HepG2 (cell line): ENCODE measurements at regions not wholly inside any gene's neighbourhood (a gene's known extent, or its start where the extent isn't known, plus 50 kb on each side); places are given as distances from the start of the nearest gene placed in this dataset.

Source experiments
- EZH2 ChIP-seq: conservative IDR thresholded peaks from 2 replicates; pipeline ENCODE4 v1.6.1; 2012; ENCODE audit warnings: mild to moderate bottlenecking, low read depth, low read length, moderate library complexity
- HMG20A ChIP-seq: IDR thresholded peaks from 2 replicates; pipeline ENCODE4 v1.6.1; 2016; ENCODE audit warnings: borderline replicate concordance
- NFIC ChIP-seq: IDR thresholded peaks from 2 replicates; pipeline ENCODE4 v1.6.1; 2012; ENCODE audit warnings: mild to moderate bottlenecking, low read length, inconsistent platforms
- PHB2 ChIP-seq: fragments of 450-650 bp; IDR thresholded peaks from 2 replicates; pipeline ENCODE4 v1.6.1; 2018; ENCODE audit not compliant: partially characterized antibody
- ZNF253 ChIP-seq: sonication (generic); formaldehyde crosslinking; IDR thresholded peaks from 2 replicates; pipeline ENCODE4 v1.8.0; 2022; ENCODE audit warnings: mild to moderate bottlenecking, missing genetic modification reagents, borderline replicate concordance
- ZNF614 ChIP-seq: IDR thresholded peaks from 2 replicates; pipeline ENCODE4 v1.6.1; 2018; ENCODE audit warnings: missing biosample characterization, missing genetic modification reagents, inconsistent platforms, borderline replicate concordance
- TF ChIP-seq, protein P1 (sequence below): sonication (generic); formaldehyde crosslinking; IDR thresholded peaks from 2 replicates; pipeline ENCODE4 v1.5.0; 2020; ENCODE audit warnings: mild to moderate bottlenecking, missing genetic modification reagents, moderate library complexity
- TF ChIP-seq, protein P2 (sequence below): sonication (generic); formaldehyde crosslinking; IDR thresholded peaks from 2 replicates; pipeline ENCODE4 v1.5.0; 2020; ENCODE audit warnings: mild to moderate bottlenecking, missing genetic modification reagents, borderline replicate concordance
- TF ChIP-seq, protein P3 (sequence below): sonication (generic); formaldehyde crosslinking; IDR thresholded peaks from 2 replicates; pipeline ENCODE4 v1.4.0; 2020; ENCODE audit warnings: missing genetic modification reagents

DNA sequence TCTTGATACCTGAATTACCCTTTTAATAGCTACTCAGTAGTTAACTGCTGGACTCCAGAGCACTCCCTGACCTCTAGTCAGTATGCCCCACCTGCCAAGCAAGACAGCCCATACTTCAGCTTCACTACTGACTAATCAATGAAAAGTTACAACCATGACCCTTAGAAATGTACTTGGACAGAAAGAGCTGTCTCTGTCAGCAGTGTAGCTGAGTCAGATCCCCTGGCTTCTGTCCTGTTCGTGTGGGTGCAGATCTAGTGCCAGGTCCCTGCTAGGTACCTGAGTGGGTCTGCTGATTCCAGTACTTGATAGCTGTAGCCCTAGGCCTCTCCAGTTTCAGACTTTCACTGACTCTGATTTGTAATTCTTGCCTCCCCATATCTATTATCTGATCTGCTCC lies 265.8 kb upstream of the POU2AF2 start:
- TF ChIP-seq, protein P1, sequence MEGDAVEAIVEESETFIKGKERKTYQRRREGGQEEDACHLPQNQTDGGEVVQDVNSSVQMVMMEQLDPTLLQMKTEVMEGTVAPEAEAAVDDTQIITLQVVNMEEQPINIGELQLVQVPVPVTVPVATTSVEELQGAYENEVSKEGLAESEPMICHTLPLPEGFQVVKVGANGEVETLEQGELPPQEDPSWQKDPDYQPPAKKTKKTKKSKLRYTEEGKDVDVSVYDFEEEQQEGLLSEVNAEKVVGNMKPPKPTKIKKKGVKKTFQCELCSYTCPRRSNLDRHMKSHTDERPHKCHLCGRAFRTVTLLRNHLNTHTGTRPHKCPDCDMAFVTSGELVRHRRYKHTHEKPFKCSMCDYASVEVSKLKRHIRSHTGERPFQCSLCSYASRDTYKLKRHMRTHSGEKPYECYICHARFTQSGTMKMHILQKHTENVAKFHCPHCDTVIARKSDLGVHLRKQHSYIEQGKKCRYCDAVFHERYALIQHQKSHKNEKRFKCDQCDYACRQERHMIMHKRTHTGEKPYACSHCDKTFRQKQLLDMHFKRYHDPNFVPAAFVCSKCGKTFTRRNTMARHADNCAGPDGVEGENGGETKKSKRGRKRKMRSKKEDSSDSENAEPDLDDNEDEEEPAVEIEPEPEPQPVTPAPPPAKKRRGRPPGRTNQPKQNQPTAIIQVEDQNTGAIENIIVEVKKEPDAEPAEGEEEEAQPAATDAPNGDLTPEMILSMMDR (CRISPR knock-in tag): no peak
- no peak for TF ChIP-seq NFIC
- no peak for TF ChIP-seq PHB2
- TF ChIP-seq ZNF614 (CRISPR knock-in tag): no peak
- TF ChIP-seq, protein P2, sequence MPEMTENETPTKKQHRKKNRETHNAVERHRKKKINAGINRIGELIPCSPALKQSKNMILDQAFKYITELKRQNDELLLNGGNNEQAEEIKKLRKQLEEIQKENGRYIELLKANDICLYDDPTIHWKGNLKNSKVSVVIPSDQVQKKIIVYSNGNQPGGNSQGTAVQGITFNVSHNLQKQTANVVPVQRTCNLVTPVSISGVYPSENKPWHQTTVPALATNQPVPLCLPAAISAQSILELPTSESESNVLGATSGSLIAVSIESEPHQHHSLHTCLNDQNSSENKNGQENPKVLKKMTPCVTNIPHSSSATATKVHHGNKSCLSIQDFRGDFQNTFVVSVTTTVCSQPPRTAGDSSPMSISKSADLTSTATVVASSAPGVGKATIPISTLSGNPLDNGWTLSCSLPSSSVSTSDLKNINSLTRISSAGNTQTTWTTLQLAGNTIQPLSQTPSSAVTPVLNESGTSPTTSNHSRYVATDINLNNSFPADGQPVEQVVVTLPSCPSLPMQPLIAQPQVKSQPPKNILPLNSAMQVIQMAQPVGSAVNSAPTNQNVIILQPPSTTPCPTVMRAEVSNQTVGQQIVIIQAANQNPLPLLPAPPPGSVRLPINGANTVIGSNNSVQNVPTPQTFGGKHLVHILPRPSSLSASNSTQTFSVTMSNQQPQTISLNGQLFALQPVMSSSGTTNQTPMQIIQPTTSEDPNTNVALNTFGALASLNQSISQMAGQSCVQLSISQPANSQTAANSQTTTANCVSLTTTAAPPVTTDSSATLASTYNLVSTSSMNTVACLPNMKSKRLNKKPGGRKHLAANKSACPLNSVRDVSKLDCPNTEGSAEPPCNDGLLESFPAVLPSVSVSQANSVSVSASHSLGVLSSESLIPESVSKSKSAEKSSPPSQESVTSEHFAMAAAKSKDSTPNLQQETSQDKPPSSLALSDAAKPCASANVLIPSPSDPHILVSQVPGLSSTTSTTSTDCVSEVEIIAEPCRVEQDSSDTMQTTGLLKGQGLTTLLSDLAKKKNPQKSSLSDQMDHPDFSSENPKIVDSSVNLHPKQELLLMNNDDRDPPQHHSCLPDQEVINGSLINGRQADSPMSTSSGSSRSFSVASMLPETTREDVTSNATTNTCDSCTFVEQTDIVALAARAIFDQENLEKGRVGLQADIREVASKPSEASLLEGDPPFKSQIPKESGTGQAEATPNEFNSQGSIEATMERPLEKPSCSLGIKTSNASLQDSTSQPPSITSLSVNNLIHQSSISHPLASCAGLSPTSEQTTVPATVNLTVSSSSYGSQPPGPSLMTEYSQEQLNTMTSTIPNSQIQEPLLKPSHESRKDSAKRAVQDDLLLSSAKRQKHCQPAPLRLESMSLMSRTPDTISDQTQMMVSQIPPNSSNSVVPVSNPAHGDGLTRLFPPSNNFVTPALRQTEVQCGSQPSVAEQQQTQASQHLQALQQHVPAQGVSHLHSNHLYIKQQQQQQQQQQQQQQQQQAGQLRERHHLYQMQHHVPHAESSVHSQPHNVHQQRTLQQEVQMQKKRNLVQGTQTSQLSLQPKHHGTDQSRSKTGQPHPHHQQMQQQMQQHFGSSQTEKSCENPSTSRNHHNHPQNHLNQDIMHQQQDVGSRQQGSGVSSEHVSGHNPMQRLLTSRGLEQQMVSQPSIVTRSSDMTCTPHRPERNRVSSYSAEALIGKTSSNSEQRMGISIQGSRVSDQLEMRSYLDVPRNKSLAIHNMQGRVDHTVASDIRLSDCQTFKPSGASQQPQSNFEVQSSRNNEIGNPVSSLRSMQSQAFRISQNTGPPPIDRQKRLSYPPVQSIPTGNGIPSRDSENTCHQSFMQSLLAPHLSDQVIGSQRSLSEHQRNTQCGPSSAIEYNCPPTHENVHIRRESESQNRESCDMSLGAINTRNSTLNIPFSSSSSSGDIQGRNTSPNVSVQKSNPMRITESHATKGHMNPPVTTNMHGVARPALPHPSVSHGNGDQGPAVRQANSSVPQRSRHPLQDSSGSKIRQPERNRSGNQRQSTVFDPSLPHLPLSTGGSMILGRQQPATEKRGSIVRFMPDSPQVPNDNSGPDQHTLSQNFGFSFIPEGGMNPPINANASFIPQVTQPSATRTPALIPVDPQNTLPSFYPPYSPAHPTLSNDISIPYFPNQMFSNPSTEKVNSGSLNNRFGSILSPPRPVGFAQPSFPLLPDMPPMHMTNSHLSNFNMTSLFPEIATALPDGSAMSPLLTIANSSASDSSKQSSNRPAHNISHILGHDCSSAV (CRISPR knock-in tag): no peak
- TF ChIP-seq ZNF253: no peak
- no peak for TF ChIP-seq EZH2
- TF ChIP-seq, protein P3, sequence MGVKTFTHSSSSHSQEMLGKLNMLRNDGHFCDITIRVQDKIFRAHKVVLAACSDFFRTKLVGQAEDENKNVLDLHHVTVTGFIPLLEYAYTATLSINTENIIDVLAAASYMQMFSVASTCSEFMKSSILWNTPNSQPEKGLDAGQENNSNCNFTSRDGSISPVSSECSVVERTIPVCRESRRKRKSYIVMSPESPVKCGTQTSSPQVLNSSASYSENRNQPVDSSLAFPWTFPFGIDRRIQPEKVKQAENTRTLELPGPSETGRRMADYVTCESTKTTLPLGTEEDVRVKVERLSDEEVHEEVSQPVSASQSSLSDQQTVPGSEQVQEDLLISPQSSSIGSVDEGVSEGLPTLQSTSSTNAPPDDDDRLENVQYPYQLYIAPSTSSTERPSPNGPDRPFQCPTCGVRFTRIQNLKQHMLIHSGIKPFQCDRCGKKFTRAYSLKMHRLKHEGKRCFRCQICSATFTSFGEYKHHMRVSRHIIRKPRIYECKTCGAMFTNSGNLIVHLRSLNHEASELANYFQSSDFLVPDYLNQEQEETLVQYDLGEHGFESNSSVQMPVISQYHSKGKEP (CRISPR knock-in tag): no peak
- TF ChIP-seq HMG20A (CRISPR knock-in tag): no peak
